ENCODE measurements at regions not wholly inside any gene's neighbourhood (a gene's known extent, or its start where the extent isn't known, plus 50 kb on each side); places are given as distances from the start of the nearest gene placed in this dataset.

DNA sequence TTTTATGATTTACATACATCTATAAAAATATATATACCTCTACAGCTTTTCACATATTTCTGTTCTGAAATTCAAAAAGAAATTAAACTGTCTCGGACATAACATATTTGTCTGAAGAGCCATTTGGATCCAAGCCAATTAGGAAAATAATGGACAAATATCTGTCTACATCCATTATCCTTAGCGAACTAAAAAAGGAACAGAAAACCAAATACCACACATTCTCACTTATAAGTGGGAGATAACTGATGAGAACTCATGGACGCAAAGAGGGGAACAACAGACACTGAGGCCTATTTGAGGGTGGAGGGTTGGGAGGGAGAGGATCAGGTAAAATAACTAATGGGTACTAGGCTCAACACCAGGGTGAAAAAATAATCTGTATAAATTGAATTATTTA lies 829.4 kb upstream of the ALCAM start:
- H3K4me1 Mint-ChIP-seq (ENCODE audit: low read depth) = no peaks in the 10 kb centered on the region
- no peaks in the 10 kb centered on the region for H3K27me3 Mint-ChIP-seq
- intact Hi-C loops (cut with micrococcal nuclease) = no loop called here
- H3K27ac Mint-ChIP-seq = no peak overlapping the region
- H3K9me3 Mint-ChIP-seq = peaks cover 28% of the 10 kb centered on the region
- no peak overlapping the region for H3K4me3 Mint-ChIP-seq
- H3K36me3 Mint-ChIP-seq (ENCODE audit: low read depth) = no peaks in the 10 kb centered on the region

DNA sequence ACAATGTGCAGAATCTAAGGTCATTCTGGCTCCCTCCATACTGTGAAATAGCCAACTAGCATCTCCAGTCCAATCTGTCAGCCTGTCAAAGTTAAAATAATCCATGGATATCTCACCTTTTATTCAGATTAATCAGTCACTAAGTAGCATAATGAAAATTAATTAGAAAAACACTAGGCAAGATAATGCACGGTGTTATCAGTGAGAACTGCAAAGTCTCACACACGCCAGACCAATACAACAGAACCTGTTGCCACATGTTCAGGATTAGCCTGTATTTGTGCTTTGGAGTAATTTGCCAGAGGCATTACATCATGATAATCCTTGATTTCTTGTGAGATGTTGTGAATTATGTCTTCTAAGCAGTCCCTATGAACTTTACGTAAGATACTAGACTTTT lies 820.4 kb upstream of the ALCAM start:
- no peak overlapping the region for H3K4me3 Mint-ChIP-seq
- intact Hi-C loops (cut with micrococcal nuclease) = no loop called here
- H3K9me3 Mint-ChIP-seq = no peaks in the 10 kb centered on the region
- H3K36me3 Mint-ChIP-seq (ENCODE audit: low read depth) = no peaks in the 10 kb centered on the region
- H3K27me3 Mint-ChIP-seq = no peaks in the 10 kb centered on the region
- no peak overlapping the region for H3K27ac Mint-ChIP-seq
- peaks cover 5% of the 10 kb centered on the region for H3K4me1 Mint-ChIP-seq (ENCODE audit: low read depth)

DNA sequence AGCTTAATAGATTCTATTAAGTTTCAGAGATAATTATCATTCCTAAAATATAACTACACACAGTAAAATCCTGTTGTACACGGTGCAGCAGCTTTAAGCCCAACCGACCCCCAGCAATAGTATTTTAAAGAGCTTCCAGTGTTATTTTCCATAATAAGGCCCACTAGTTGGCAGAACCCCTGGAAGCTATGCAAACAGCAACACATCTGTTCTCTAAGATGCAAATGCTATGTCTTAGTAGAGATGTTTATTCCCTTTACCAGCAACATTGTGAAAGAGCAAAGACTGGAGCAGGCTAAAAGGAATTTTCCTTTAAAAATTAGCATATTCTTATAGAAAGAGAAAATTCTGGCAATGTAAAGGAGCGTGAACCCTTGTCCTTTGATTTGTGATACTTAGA lies 819.7 kb upstream of the ALCAM start:
- H3K9me3 Mint-ChIP-seq = no peaks in the 10 kb centered on the region
- H3K36me3 Mint-ChIP-seq (ENCODE audit: low read depth) = no peaks in the 10 kb centered on the region
- H3K4me3 Mint-ChIP-seq = no peak overlapping the region

DNA sequence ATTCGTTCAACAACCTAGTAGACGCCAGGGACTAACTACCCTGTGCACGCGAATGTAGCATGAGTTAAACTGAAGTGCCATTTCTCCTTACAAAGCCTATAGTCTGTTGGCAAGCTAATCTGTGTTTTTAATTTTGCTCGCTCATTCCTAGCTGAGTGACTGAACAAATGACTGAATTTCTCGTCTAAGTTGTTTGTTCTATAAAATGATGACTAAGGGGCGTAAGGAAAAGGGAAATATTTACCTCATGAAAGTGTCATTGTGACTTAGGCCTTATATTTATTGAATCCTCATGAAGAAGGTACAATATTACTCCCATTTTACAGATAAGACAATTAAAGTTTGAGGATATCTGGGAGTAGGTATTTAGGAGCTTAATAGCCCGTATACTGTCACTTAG lies 818.3 kb upstream of the ALCAM start:
- H3K36me3 Mint-ChIP-seq (ENCODE audit: low read depth) = no peaks in the 10 kb centered on the region
- no peaks in the 10 kb centered on the region for H3K27me3 Mint-ChIP-seq
- no peak overlapping the region for H3K4me3 Mint-ChIP-seq
- no peaks in the 10 kb centered on the region for H3K9me3 Mint-ChIP-seq
- no peak overlapping the region for H3K27ac Mint-ChIP-seq
- H3K4me1 Mint-ChIP-seq (ENCODE audit: low read depth) = peaks cover 5% of the 10 kb centered on the region
- intact Hi-C loops (cut with micrococcal nuclease) = no loop called here

More for the DNA sequence above, 819.7 kb upstream of the ALCAM start:
- Mint-ChIP-seq H3K27ac (no peak overlapping the region), H3K27me3 (no peaks in the 10 kb centered on the region), H3K4me1 (ENCODE audit: low read depth) (peaks cover 5% of the 10 kb centered on the region)
- intact Hi-C loops (cut with micrococcal nuclease) = no loop called here

DNA sequence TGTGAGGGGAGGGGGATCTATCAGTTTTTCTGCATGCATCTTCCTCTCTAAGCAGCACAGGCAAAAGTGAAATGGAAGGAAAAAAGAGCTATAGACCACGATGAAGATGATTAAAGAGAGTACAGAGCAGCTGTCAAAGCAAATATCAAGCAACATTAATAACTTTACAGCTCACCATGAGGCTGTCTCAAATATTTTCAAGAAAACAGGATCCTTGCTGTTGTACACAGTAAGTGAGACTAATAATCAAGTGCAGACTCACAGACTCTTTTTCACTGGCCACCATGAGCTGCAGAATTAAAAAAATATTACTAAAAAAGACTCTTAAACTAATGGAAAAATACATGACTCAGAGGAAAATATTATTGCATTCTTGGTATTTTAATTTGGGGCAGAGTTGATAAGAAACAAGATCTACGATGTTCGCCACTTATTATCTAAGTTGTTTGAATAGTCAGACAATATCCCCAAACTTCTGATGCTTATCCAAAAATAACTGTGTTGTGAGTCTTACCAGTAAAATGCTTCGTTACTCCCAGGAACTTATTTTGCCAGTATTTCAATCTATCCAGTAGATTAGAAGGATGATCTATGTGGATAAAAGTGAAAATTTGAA lies 817.5 kb upstream of the ALCAM start:
- H3K27ac Mint-ChIP-seq = no peak overlapping the region
- H3K4me3 Mint-ChIP-seq = no peak overlapping the region
- H3K27me3 Mint-ChIP-seq = no peaks in the 10 kb centered on the region
- no peaks in the 10 kb centered on the region for H3K36me3 Mint-ChIP-seq (ENCODE audit: low read depth)
- peaks cover 6% of the 10 kb centered on the region for H3K4me1 Mint-ChIP-seq (ENCODE audit: low read depth)
- intact Hi-C loops (cut with micrococcal nuclease) = no loop called here
- H3K9me3 Mint-ChIP-seq = no peaks in the 10 kb centered on the region

DNA sequence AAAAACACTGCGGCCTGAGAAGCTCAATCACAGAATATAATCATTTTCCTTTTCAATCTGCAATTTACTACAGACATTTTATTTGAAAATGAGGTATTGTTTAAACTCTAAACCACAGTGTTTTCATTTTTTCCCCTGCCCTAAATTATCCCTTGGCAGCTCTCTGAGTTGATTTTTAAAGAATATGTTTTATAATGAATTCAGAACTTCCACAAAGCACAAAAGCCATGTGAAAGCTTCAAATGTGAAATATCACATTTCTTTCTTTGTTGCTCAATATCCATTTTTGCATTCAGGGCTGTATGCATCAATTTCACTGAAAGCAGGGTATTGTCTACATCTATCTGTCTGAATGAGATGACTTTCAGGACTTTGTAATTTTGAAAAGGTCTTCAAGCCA lies 813.6 kb upstream of the ALCAM start:
- no peaks in the 10 kb centered on the region for H3K27me3 Mint-ChIP-seq
- peaks cover 5% of the 10 kb centered on the region for H3K4me1 Mint-ChIP-seq (ENCODE audit: low read depth)
- H3K36me3 Mint-ChIP-seq (ENCODE audit: low read depth) = no peaks in the 10 kb centered on the region
- no peaks in the 10 kb centered on the region for H3K9me3 Mint-ChIP-seq
- H3K4me3 Mint-ChIP-seq = no peak overlapping the region
- no peak overlapping the region for H3K27ac Mint-ChIP-seq
- intact Hi-C loops (cut with micrococcal nuclease) = no loop called here

DNA sequence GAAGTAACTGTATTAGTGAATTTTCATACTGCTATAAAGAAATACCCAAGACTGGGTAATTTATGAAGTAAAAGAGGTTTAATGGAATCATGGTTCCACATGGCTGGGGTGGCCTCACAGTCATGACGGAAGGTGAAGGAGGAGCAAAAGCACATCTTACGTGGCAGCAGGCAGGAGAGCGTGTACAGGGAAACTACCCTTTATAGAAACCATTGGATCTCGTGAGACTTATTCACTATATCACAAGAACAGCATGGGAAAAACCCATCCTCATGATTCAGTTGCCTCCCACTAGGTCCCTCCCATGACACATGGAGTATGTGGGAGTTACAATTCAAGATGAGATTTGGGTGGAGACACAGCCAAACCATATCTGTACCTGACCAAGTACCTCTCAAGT lies 812.3 kb upstream of the ALCAM start:
- Mint-ChIP-seq H3K9me3 (no peaks in the 10 kb centered on the region), H3K36me3 (ENCODE audit: low read depth) (no peaks in the 10 kb centered on the region), H3K4me1 (ENCODE audit: low read depth) (peaks cover 5% of the 10 kb centered on the region), H3K27ac (no peak overlapping the region), H3K27me3 (no peaks in the 10 kb centered on the region), H3K4me3 (no peak overlapping the region)
- intact Hi-C loops (cut with micrococcal nuclease) = no loop called here

DNA sequence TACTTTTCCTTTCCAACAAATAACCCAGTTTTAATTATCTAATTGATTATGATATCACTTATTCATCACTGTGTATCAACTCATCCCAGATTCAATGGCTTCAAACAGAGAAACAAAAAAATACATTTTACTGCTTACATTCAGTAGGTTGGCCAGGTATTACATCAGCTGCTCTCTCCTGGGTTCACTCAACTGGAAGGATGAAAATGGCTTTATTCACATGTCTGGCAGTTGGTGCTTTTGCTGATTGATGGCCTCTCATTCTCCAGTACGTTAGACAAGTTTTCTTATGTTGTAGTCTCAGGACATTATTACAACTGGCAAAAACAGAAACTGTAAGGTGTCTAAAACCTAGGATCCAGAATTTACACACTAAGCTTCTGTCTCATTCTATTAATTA lies 811.0 kb upstream of the ALCAM start:
- intact Hi-C loops (cut with micrococcal nuclease) = no loop called here
- Mint-ChIP-seq H3K36me3 (ENCODE audit: low read depth) (no peaks in the 10 kb centered on the region), H3K27ac (no peak overlapping the region), H3K4me1 (ENCODE audit: low read depth) (peaks cover 5% of the 10 kb centered on the region), H3K4me3 (no peak overlapping the region), H3K9me3 (no peaks in the 10 kb centered on the region), H3K27me3 (no peaks in the 10 kb centered on the region)

DNA sequence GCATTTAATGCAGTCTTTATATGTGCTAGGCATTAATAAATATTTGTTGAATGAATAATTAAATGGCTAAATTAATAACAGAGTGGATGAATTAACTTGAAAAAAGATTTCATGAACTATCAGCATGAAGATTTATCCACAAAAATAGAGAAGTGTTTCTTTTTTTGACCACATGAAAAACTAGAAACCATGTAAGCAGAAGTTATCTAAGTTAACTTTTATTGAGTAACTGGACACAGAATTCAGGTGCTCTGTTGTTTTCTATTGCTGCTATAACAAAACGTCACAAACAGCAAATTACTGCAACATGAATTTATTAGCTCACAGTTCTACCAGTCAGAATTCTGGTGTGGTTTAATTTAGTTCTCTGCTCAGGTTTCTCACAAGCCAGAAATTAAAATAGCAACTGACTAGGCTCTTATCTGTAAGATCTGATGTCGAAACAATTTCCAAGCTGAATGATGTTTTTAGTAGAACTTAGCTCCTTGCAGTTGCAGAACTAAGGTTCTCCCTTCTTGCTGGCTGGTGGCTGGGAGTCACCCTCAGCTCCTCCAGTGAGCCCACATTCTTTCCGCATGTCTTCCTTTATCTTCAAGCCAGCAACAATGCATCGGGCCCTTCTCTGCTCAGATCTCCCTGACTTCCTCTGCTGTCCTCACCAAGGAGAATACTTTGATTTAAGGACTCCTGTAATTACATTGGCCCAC lies 810.2 kb upstream of the ALCAM start:
- Mint-ChIP-seq H3K4me3 (no peak overlapping the region), H3K9me3 (no peaks in the 10 kb centered on the region), H3K27ac (no peak overlapping the region), H3K36me3 (ENCODE audit: low read depth) (no peaks in the 10 kb centered on the region), H3K27me3 (no peaks in the 10 kb centered on the region), H3K4me1 (ENCODE audit: low read depth) (peaks cover 5% of the 10 kb centered on the region)
- intact Hi-C loops (cut with micrococcal nuclease) = no loop called here

DNA sequence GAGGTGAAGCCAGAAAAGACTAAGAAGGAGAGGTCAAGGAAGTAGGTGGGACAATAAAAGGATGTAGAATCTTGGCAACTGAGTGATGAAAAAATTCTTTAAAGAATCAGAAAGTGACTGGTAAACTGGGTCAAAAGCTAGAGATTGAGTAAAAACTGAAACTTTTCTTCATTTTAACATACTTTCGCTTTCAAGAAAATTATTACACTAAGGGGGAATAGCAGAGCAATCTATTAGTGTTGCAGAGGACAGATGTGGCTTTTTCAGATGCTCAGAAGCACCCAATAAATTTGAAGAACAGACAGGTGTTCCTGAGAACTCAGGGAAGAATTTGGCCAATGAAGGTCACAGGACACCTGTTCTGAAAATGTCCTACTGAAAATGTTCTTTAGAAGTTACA lies 805.4 kb upstream of the ALCAM start:
- intact Hi-C loops (cut with micrococcal nuclease) = no loop called here
- Mint-ChIP-seq H3K36me3 (ENCODE audit: low read depth) (no peaks in the 10 kb centered on the region), H3K9me3 (no peaks in the 10 kb centered on the region), H3K27me3 (no peaks in the 10 kb centered on the region), H3K27ac (no peak overlapping the region), H3K4me1 (ENCODE audit: low read depth) (no peaks in the 10 kb centered on the region), H3K4me3 (no peak overlapping the region)

DNA sequence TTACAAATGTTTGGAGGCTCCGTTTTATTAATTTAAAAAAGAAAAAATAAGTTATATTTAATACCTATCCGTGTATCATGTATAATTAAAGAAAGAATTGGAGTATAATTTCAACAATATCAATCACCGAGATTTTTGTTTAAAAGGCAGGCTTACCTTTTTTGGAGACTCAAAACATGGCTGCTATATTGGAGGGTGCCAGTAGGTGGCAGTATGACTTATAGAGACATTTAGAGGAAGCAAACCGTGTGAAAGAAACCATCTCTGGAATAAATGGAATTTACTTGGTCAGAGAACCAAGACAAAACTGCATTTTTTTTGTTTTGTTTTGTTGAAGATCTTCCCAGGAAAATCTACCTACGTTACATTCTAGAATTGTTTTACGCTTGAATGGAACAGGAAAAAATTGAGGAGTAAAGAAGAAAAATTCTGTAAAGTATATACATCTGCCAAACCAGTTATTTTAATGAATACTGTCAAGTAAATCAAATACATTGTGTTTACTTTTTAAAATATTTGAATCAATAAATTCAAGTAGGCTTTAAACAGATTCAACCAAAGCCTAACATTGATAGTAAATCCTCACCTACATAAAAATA lies 802.6 kb upstream of the ALCAM start:
- intact Hi-C loops (cut with micrococcal nuclease) = loop anchor here (1.0 to 2.0 kb wide), 2 partner anchors 805 to 955 kb away; no protein-coding TSS in a partner anchor
- H3K9me3 Mint-ChIP-seq = no peaks in the 10 kb centered on the region

DNA sequence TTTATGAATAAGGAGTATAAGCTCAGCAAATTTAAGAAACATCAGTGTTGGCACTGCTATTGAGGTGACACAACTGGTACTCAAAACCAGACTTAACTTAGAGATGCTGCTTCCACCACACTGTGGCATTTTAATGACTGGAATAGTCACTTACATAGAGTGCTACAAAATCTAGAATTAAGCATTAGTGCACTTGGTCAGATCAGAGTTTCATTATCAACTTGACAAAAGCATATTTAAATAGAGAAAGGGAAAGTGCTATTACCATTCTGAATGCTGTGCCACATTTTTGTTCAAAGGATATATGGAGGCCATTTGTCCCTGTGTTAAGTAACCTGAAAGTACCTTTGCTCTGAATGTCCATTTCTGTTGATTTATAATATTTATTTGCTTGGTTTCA lies 800.7 kb upstream of the ALCAM start:
- no peaks in the 10 kb centered on the region for H3K36me3 Mint-ChIP-seq (ENCODE audit: low read depth)
- H3K9me3 Mint-ChIP-seq = no peaks in the 10 kb centered on the region
- no peak overlapping the region for H3K4me3 Mint-ChIP-seq
- no peak overlapping the region for H3K27ac Mint-ChIP-seq
- H3K4me1 Mint-ChIP-seq (ENCODE audit: low read depth) = no peaks in the 10 kb centered on the region
- intact Hi-C loops (cut with micrococcal nuclease) = no loop called here
- H3K27me3 Mint-ChIP-seq = no peaks in the 10 kb centered on the region

More for the DNA sequence above, 802.6 kb upstream of the ALCAM start:
- Mint-ChIP-seq H3K27me3 (no peaks in the 10 kb centered on the region), H3K4me3 (no peak overlapping the region), H3K36me3 (ENCODE audit: low read depth) (no peaks in the 10 kb centered on the region), H3K4me1 (ENCODE audit: low read depth) (no peaks in the 10 kb centered on the region), H3K27ac (no peak overlapping the region)

DNA sequence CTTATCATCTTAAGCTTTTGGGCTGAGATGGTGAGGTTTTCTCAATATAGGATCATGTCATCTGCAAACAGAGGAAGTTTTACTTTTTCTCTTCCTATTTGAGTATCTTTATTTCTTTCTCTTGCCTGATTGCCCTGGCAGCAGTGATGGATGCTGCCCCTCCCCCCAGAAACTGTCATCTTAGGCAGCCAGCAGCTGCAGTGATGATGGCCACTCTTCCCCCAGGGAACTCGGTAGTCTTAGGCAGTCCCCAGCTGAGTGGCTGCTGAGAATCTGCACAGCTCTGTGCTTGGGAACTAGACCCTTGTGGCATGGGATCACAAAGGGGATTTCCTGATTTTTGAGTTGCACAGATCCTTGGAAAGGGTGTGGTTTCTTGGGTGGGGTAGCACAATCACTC lies 791.1 kb upstream of the ALCAM start:
- H3K27ac Mint-ChIP-seq = no peak overlapping the region
- H3K36me3 Mint-ChIP-seq (ENCODE audit: low read depth) = no peaks in the 10 kb centered on the region
- H3K9me3 Mint-ChIP-seq = peaks cover 47% of the 10 kb centered on the region
- H3K4me3 Mint-ChIP-seq = no peak overlapping the region
- no peaks in the 10 kb centered on the region for H3K4me1 Mint-ChIP-seq (ENCODE audit: low read depth)
- intact Hi-C loops (cut with micrococcal nuclease) = no loop called here
- no peaks in the 10 kb centered on the region for H3K27me3 Mint-ChIP-seq

DNA sequence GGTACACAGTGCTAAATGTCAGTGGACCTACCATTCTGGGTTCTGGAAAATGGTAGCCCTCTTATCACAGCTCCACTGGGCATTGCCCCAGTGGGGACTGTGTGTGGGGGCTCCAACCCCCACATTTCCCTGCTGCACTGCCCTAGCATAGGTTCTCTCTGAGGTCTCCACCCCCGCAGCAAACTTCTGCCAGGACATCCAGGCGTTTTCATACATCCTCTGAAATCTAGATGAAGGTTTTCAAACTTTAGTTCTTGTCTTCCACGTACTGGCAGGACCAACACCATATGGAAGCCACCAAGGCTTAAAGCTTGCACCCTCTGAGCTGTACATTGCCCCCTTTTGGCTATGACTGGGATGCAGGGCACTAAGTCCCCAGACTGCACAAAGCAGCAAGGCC lies 788.2 kb upstream of the ALCAM start:
- intact Hi-C loops (cut with micrococcal nuclease) = no loop called here
- H3K4me3 Mint-ChIP-seq = no peak overlapping the region
- H3K27me3 Mint-ChIP-seq = no peaks in the 10 kb centered on the region
- H3K27ac Mint-ChIP-seq = no peak overlapping the region
- H3K9me3 Mint-ChIP-seq = peaks cover 47% of the 10 kb centered on the region
- H3K36me3 Mint-ChIP-seq (ENCODE audit: low read depth) = no peaks in the 10 kb centered on the region
- H3K4me1 Mint-ChIP-seq (ENCODE audit: low read depth) = no peaks in the 10 kb centered on the region

Measured in dendritic cell treated with granulocyte-macrophage colony-stimulating factor and Interleukin-4, amounts not matched to agents 40 ng/mL and 50 ng/mL, for 4 days (primary cell).